DND-41 (cell line): ENCODE measurements at regions not wholly inside any gene's neighbourhood (a gene's known extent, or its start where the extent isn't known, plus 50 kb on each side); places are given as distances from the start of the nearest gene placed in this dataset.

Source experiments
- CTCF ChIP-seq: IDR thresholded peaks from 2 replicates; pipeline ENCODE4 v1.5.1; 2012; ENCODE audit warnings: borderline replicate concordance, low read length, moderate library complexity, mild to moderate bottlenecking; ENCODE audit not compliant: poor library complexity, severe bottlenecking; ENCODE audit errors: extremely low read depth
- EZH2 ChIP-seq: IDR thresholded peaks from 3 replicates; pipeline ENCODE4 v1.6.1; 2012; ENCODE audit warnings: borderline replicate concordance, low read depth, mild to moderate bottlenecking, moderate library complexity, low read length, inconsistent platforms; ENCODE audit not compliant: severe bottlenecking

GRCh38 chr1:177690996-177691395, 278.9 kb downstream of the SEC16B start:
- TF ChIP-seq CTCF (no peak), EZH2 (no peak)
